Ammon's horn (tissue), 1 donor: ENCODE measurements at regions not wholly inside any gene's neighbourhood (a gene's known extent, or its start where the extent isn't known, plus 50 kb on each side); places are given as distances from the start of the nearest gene placed in this dataset.
"Not testable (repeated sequence)": the region's sequence is repeated elsewhere in the genome, so short reads cannot be mapped to it uniquely, and the experiment has no call there.

Experiments used
- DNase-seq: peaks from one replicate; pipeline ENCODE4 v3.0.0-alpha.2; 2016; ENCODE audit warnings: low spot score

GRCh38 chr2:8604262-8604661 lies 77.6 kb upstream of the ID2 start:
- DNase-seq, result no peak

DNA sequence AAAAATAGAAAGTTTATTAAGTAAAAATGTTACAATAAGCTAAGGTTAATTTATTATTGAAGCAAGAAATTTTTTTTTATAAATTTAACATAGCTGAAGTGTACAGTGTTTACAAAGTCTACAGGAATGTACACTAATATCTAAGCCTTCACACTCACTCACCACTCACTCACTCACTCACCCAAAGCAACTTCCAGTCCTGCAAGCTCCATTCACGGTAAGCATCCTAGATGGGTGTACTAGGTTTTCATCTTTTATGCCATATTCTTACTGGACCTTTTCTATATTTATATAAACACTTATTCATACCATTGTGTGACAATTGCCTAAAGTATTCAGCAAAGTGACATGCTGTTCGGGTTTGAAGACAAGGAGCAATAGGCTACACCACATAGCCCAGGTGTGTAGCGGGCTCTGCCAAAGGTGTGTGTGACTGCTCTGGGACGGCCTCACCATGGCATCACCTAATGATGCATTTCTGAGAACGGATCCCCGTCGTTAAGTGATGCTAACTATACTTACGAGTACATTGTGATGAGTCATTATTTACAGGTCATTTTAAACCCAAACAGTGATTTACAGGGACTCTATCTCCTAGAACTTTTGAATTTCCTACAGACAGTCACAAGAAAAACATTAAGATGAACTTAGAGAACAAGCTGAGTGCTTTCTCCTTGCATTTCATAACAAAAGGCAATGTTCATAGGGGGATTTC lies 76.3 kb upstream of the ID2 start:
- DNase-seq, result no peak

DNA sequence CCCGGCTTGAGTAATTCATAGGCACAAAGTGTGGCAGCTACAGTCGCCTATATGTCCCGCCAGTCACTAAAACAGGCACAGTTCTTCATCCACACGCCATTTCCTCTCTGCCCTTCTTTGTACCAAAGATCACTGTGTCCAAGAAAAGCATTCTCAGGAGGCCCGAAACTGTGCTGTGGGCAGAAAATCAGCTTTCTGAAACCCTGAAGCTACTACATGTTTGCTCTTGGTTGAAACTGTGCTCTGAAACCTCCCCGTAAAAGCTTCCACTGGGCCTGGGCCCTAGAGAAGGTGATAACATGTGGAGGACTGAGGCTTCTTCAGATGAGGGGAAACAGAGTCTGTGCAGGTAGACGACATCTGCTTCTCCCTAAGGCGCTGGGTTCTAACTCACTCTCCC lies 75.6 kb upstream of the ID2 start:
- no peak for DNase-seq

- no peak for DNase-seq
These were observed 75.0 kb upstream of the ID2 start for GRCh38 chr2:8606649-8607550.

DNA sequence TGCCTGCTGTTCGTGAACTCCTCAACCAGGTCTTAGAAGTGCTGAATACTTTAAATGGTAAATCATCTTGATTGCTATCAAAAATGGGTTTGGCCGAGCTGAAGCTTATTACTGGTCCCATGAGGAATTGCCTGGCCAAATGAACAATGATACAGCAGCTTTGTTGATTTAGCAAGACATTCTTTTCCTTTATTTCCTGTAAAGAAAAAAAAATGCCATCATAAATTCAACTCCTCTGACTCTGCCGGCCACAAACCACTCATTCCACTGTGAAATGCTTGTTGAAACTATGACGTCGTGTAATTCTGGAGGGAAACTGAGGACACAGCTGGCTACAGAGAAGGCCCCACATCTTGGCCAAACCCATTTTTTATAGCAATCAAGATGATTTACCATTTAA lies 74.2 kb upstream of the ID2 start:
- no peak for DNase-seq

GRCh38 chr2:8608411-8608954 lies 73.4 kb upstream of the ID2 start:
- DNase-seq, result no peak

DNA sequence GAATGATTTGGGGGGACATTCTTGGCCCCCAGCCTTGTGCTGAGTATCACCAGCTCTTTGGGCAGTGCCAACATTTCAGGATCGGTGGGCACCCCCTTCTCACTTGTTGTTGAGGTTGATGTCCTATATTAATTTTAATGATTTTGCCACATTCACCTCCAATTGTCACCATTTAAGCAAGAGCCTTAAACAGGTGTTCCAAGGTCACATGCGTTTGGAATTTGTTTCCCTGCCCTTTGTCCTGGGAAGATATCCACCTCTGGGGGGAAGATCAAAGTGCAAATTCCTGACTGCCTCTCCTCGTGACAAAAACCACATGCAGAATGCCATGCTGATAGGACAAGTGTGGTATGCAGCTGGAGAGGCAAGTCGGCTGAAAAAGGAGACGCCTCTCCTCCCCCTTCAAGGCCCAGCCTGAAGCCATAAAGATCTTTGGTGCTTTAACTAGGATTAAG lies 72.5 kb upstream of the ID2 start:
- DNase-seq, result no peak

- DNase-seq, result not testable (repeated sequence)
These were observed 71.1 kb upstream of the ID2 start for GRCh38 chr2:8610775-8611174.

- DNase-seq, result no peak
These were observed 70.6 kb upstream of the ID2 start for GRCh38 chr2:8611246-8611645.

DNA sequence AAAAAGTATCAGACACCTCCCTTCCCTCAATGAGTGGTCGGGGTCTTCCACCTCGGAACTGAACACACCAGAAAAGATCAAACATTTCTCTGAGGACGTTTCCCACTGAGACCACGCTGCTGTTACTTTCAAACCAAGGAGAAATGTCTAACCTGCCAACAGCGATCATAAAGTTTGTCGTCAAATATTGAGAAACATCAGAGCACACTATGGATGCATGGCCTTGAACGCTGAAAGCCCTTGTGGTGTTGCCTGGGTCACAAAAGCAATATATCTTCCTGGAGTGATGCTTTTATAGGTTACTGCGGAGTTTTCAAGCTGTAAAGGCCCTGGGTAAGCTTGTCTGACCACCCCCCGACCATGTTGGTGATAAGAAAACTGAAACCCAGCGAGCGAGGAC lies 70.2 kb upstream of the ID2 start:
- DNase-seq, result no peak

GRCh38 chr2:8612734-8613179 lies 69.1 kb upstream of the ID2 start:
- DNase-seq, result no peak

DNA sequence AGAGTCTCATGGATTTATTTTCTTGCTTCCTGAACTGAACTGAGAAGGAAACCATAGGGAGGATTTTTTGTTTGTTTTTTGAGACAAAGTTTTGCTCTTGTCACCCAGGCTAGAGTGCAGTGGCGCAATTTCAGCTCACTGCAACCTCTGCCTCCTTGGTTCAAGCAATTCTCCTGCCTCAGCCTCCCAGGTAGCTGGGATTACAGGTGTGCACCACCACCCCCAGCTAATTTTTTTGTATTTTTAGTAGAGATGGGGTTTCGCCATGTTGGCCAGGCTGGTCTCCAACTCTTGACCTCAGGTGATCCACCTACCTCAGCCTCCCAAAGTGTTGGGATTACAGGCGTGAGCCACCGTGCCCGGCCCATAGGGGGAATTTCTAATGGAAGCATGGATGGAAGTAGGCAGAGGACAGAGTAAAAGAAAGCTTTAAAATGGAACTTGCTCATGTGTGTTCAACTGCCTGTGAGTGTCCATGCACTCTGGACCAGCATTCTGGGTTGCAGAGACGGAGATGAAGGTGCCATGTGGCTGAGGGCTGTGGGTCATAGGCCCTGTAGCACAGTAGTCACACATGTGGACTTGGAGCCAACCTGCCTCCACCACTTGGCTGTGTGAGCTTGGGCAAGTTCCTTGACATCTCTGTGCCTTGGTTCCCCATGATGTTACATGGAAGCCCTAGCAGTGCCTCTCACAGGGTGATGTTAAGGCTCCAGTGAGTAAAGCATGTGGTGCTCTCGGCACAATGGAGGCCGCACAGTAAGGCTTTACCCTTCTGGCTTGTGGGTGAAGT lies 68.5 kb upstream of the ID2 start:
- DNase-seq, result not testable (repeated sequence)

- no peak for DNase-seq
These were observed 67.2 kb upstream of the ID2 start for GRCh38 chr2:8614646-8615045.

DNA sequence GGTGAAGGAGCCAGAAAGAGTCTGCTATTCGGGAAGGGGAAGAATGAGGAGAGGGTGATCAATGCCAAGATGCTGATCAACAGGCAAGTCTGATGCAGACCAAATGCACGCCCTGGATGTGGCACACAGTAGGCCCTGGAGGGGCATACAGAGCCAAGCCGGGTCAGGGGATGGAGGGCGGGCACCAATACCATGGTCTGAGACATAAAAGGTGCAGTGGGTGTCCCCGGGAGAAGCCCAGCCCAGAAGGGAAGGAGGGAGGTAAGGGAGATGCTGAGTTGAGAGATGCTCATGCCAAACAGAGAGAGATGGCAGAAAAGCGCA lies 66.6 kb upstream of the ID2 start:
- DNase-seq, result no peak

- no peak for DNase-seq
These were observed 66.1 kb upstream of the ID2 start for GRCh38 chr2:8615576-8616281.

DNA sequence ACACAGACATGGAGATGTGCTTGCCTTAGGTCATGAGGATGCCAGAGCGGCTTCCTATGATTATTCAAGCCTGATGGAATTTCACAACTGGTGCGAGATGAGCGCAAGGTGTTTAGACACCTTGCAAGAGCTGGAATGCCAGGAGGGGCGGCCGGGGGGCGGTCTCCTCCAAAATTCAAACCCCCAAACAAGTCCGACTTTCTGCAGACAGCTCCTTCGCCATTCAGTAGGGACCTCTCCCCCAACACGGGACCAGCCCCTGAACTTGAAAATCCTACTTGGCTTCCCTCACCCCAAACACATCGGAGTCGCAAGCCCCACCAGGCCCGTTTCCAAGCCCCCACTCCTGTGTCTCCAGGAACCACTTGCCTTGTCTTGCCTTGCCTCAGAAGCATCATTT lies 64.8 kb upstream of the ID2 start:
- DNase-seq, result no peak

GRCh38 chr2:8617590-8617989 lies 64.3 kb upstream of the ID2 start:
- DNase-seq, result no peak

DNA sequence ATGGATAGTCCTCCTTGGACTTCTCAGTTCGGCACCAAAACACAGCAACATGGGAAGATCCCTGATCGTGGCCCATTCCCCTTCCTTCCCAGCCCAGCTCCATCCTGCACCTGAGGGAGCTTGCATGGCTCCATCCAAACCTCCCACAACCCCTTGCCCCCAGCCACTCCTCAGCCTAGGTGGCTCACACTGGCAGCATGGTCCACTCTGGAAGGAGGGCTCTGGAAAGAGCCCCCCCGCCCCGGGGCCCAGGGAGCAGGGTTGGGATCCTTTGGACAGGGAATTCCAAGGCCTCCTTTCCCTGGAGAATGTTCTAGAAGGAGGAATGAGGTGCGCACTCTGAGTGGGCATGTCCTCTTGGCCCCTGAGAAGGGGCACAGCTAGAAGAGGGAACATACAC lies 62.8 kb upstream of the ID2 start:
- DNase-seq, result no peak

DNA sequence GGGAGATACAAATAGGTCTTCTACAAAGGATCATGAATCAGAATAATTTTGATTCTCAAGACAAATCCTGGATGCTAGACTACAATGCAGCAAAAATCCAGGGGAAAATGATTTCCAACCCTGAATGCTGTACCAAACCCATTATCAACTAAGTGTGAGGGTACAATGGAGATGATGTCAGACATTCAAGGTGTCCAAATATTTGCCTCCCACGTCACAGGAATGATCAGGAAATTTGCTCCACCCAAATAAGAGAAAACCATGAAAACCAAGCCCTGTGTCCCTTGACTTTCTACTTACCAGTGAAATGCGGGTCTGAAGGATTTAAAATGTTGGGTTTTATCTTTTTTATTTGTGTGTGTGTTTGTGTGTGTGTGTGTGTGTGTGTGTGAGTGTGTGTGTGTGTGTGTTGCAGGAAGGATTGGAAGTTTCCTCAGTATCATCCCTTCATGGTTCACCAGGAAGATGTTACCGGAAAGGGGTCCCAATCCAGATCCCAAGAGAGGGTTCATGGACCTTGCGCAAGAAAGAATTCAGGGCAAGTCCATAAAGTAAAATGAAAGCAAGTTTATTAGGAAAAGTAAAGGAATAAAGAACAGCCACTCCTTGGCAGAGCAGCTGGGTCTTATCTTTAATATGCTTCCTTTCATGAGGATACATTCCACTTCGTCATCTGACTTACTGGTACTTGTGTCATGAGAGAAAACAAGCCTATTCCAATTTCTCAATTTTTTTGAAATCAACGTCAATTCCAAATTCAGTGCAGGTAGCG lies 61.1 kb upstream of the ID2 start:
- no peak for DNase-seq

GRCh38 chr2:8622199-8622911 lies 59.5 kb upstream of the ID2 start:
- no peak for DNase-seq
